ENCODE measurements at regions not wholly inside any gene's neighbourhood (a gene's known extent, or its start where the extent isn't known, plus 50 kb on each side); places are given as distances from the start of the nearest gene placed in this dataset.

DNA sequence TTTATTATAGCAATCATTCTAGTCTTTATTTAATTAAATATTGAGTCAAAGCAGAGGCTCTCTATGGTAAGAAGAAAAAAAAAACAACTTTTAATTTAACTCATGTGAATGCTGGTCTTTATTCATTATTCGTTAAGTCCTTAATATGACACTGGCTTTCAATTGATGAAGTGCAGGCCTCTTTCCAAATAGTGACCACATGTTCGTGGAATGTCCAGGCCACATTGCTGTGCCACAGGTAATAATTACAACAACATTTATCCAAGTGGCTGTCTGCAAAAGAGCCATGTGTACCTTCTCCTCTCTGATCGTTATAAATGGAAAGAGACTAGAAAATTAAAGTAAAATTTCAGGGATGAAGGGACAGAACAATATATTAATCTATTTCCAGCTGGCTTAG, 220.1 kb upstream of the PABPC4L start:
- no peak overlapping the region for H3K4me3 ChIP-seq
- intact Hi-C loops (cut with DNase I): no loop called here

DNA sequence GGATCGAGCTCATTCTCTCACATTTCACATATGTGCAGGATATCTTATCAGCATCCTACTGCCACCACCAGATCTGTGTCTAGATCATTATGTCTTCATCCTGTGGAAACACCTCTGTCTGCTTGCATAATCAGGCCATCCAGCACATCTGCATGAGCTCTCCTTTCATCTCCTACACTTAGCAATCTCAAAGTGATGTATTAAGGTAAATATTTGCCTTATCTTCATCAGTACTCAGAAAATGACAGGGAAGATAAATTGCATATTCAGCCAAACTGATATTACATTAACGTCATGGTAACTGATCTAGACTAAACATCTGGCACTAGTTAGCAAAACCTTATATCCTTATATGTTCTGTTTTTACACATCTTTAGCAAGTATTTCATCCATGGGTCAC, 207.3 kb upstream of the PABPC4L start:
- Histone ChIP-seq H3K4me1 (no peaks in the 10 kb centered on the region), H3K36me3 (no peaks in the 10 kb centered on the region), H3K27me3 (no peaks in the 10 kb centered on the region), H3K4me3 (no peak overlapping the region), H3K27ac (replicated peaks in 1 of 4) (no peak overlapping the region), H3K9me3 (no peaks in the 10 kb centered on the region)
- 47% methylated on average over 2 of the region's 2 CpGs for WGBS
- DNase-seq (ENCODE audit: extremely low spot score): no peak
- intact Hi-C loops (cut with DNase I): no loop called here
- no peak for TF ChIP-seq POLR2A (IDR thresholded peaks at IDR 0.05; ENCODE audit: low read depth)
- TF ChIP-seq POLR2AphosphoS5 (IDR thresholded peaks at IDR 0.05): no peak
- no peak for TF ChIP-seq CTCF (IDR thresholded peaks at IDR 0.05)
- TF ChIP-seq EP300 (IDR thresholded peaks at IDR 0.05): no peak

More for the DNA sequence above, 220.1 kb upstream of the PABPC4L start:
- 46% methylated on average over 3 of the region's 3 CpGs for WGBS
- Histone ChIP-seq H3K36me3 (no peaks in the 10 kb centered on the region), H3K27ac (replicated peaks in 1 of 4) (no peak overlapping the region), H3K27me3 (no peaks in the 10 kb centered on the region), H3K4me1 (no peaks in the 10 kb centered on the region), H3K9me3 (no peaks in the 10 kb centered on the region)
- DNase-seq (ENCODE audit: extremely low spot score): no peak
- TF ChIP-seq CTCF (IDR thresholded peaks at IDR 0.05) (no peak), EP300 (IDR thresholded peaks at IDR 0.05) (no peak), POLR2AphosphoS5 (IDR thresholded peaks at IDR 0.05) (no peak), POLR2A (IDR thresholded peaks at IDR 0.05; ENCODE audit: low read depth) (no peak)

DNA sequence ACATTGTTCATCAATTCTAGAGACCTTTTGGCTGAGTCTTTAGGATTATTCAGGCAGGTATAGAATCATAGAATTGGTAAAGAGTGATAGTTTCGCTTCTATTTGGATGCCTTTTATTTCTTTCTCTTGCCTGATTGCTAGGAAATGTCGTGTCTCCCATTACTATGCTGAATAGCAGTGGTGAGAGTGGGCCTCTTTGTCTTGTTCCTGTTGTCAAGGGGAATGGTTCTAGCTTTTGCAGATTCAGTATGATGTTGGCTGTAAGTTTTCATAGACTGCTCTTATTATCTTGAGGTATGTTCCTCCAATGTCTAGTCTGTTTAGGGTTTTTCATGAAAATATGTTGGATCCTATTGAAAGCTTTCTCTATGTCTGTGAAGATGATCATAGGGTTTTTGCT, 200.2 kb upstream of the PABPC4L start:
- Histone ChIP-seq H3K4me1 (no peaks in the 10 kb centered on the region), H3K4me3 (no peak overlapping the region), H3K27ac (replicated peaks in 1 of 4) (no peak overlapping the region), H3K36me3 (no peaks in the 10 kb centered on the region), H3K9me3 (peaks cover 0 to 17% (median 9%) of the 10 kb centered on the region in 4 donors), H3K27me3 (no peaks in the 10 kb centered on the region)
- WGBS: 86% methylated on average over 2 of the region's 2 CpGs
- TF ChIP-seq EP300 (IDR thresholded peaks at IDR 0.05): no peak
- no peak for TF ChIP-seq CTCF (IDR thresholded peaks at IDR 0.05)
- TF ChIP-seq POLR2AphosphoS5 (IDR thresholded peaks at IDR 0.05): no peak
- DNase-seq (ENCODE audit: extremely low spot score): no peak
- intact Hi-C loops (cut with DNase I): no loop called here

DNA sequence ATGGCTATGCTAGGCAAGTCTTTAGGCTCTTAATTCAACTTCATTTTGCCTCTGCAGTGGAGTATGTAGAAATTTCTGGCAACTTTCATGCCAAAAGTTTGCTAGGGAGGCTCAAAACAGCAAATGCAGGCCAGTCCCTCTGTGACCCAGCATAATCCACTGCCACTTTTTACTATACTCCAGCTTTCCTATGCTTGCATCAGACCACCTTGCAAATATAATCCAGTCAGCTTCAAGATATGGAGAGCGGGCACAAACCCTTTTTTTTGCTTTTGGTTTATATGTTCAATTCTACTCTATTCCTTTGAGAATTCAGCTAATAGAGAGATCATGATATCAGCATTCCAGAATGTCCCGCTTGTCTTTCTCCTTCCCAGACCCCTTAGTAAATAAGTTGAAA, 192.0 kb upstream of the PABPC4L start:
- H3K36me3 ChIP-seq: no peaks in the 10 kb centered on the region
- H3K27me3 ChIP-seq: no peaks in the 10 kb centered on the region
- H3K4me3 ChIP-seq: no peak overlapping the region
- H3K4me1 ChIP-seq: no peaks in the 10 kb centered on the region
- no peak for TF ChIP-seq POLR2A (IDR thresholded peaks at IDR 0.05; ENCODE audit: low read depth)
- no peak for TF ChIP-seq POLR2AphosphoS5 (IDR thresholded peaks at IDR 0.05)
- TF ChIP-seq CTCF (IDR thresholded peaks at IDR 0.05): no peak
- TF ChIP-seq EP300 (IDR thresholded peaks at IDR 0.05): no peak
- H3K27ac ChIP-seq (replicated peaks in 1 of 4): no peak overlapping the region
- 92% methylated on average over 2 of the region's 2 CpGs for WGBS
- intact Hi-C loops (cut with DNase I): no loop called here
- peaks cover 0 to 26% (median 16%) of the 10 kb centered on the region in 4 donors for H3K9me3 ChIP-seq
- DNase-seq (ENCODE audit: extremely low spot score): no peak

DNA sequence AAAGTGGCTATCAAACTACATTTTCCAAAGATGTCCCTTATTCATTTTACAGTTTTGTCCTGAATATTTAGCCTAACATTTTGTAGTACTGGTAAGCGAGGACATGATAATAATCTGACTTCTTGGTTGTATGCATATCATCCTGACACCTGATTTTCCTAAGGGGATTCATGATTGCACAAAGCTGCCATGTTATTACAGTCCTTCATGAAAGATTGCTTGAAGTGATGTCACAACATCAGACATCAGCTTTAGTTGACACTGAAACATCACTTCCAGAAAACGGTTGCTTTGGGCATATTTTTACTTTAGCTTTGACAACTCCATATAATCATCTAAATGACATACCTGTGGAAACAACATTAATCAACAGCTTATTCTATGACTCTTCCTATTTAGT, 188.7 kb upstream of the PABPC4L start:
- H3K27me3 ChIP-seq: no peaks in the 10 kb centered on the region
- H3K36me3 ChIP-seq: no peaks in the 10 kb centered on the region
- H3K4me1 ChIP-seq: no peaks in the 10 kb centered on the region
- H3K9me3 ChIP-seq: no peaks in the 10 kb centered on the region
- DNase-seq (ENCODE audit: extremely low spot score): no peak
- no peak overlapping the region for H3K4me3 ChIP-seq
- no peak overlapping the region for H3K27ac ChIP-seq (replicated peaks in 1 of 4)
- TF ChIP-seq EP300 (IDR thresholded peaks at IDR 0.05) (no peak), POLR2A (IDR thresholded peaks at IDR 0.05; ENCODE audit: low read depth) (no peak), CTCF (IDR thresholded peaks at IDR 0.05) (no peak), POLR2AphosphoS5 (IDR thresholded peaks at IDR 0.05) (no peak)
- intact Hi-C loops (cut with DNase I): no loop called here
- WGBS: 58% methylated on average over 2 of the region's 2 CpGs
